ENCODE measurements at regions not wholly inside any gene's neighbourhood (a gene's known extent, or its start where the extent isn't known, plus 50 kb on each side); places are given as distances from the start of the nearest gene placed in this dataset.

- H3K36me3 ChIP-seq: no peaks in the 10 kb centered on the region
- H3K4me3 ChIP-seq (ENCODE audit: low read depth, low read length): no peak overlapping the region
- H3K27me3 ChIP-seq (ENCODE audit: insufficient read depth, low read depth, severe bottlenecking): no peaks in the 10 kb centered on the region
- H3K27ac ChIP-seq: no peak overlapping the region
- TF ChIP-seq CTCF (IDR thresholded peaks at IDR 0.05; ENCODE audit: low read depth, low read length): no peak
- no peaks in the 10 kb centered on the region for H3K9me3 ChIP-seq (ENCODE audit: severe bottlenecking)
- DNase-seq: no peak
Measured at GRCh38 chr6:22748681-22749080, 179.3 kb downstream of the HDGFL1 start.

- DNase-seq: no peak
- Histone ChIP-seq H3K27me3 (ENCODE audit: insufficient read depth, low read depth, severe bottlenecking) (no peaks in the 10 kb centered on the region), H3K27ac (no peak overlapping the region), H3K4me3 (ENCODE audit: low read depth, low read length) (no peak overlapping the region), H3K9me3 (ENCODE audit: severe bottlenecking) (no peaks in the 10 kb centered on the region), H3K36me3 (no peaks in the 10 kb centered on the region)
- TF ChIP-seq CTCF (IDR thresholded peaks at IDR 0.05; ENCODE audit: low read depth, low read length): no peak
Measured at GRCh38 chr6:22749696-22750095, 180.3 kb downstream of the HDGFL1 start.

- Histone ChIP-seq H3K27me3 (ENCODE audit: insufficient read depth, low read depth, severe bottlenecking) (no peaks in the 10 kb centered on the region), H3K4me3 (ENCODE audit: low read depth, low read length) (no peak overlapping the region), H3K27ac (no peak overlapping the region), H3K36me3 (no peaks in the 10 kb centered on the region), H3K9me3 (ENCODE audit: severe bottlenecking) (no peaks in the 10 kb centered on the region)
- no peak for TF ChIP-seq CTCF (IDR thresholded peaks at IDR 0.05; ENCODE audit: low read depth, low read length)
- no peak for DNase-seq
Measured at GRCh38 chr6:22751223-22751622, 181.9 kb downstream of the HDGFL1 start.

GRCh38 chr6:22752522-22752921 lies 183.2 kb downstream of the HDGFL1 start:
- H3K36me3 ChIP-seq: no peaks in the 10 kb centered on the region
- TF ChIP-seq CTCF (IDR thresholded peaks at IDR 0.05; ENCODE audit: low read depth, low read length): no peak
- H3K27me3 ChIP-seq (ENCODE audit: insufficient read depth, low read depth, severe bottlenecking): no peaks in the 10 kb centered on the region
- no peak overlapping the region for H3K27ac ChIP-seq
- no peaks in the 10 kb centered on the region for H3K9me3 ChIP-seq (ENCODE audit: severe bottlenecking)
- no peak overlapping the region for H3K4me3 ChIP-seq (ENCODE audit: low read depth, low read length)
- DNase-seq: no peak

GRCh38 chr6:22754061-22754460 lies 184.7 kb downstream of the HDGFL1 start:
- Histone ChIP-seq H3K27me3 (ENCODE audit: insufficient read depth, low read depth, severe bottlenecking) (no peaks in the 10 kb centered on the region), H3K9me3 (ENCODE audit: severe bottlenecking) (no peaks in the 10 kb centered on the region), H3K36me3 (no peaks in the 10 kb centered on the region), H3K4me3 (ENCODE audit: low read depth, low read length) (no peak overlapping the region), H3K27ac (no peak overlapping the region)
- no peak for TF ChIP-seq CTCF (IDR thresholded peaks at IDR 0.05; ENCODE audit: low read depth, low read length)
- DNase-seq: no peak

GRCh38 chr6:22755605-22756004 lies 186.2 kb downstream of the HDGFL1 start:
- no peak for TF ChIP-seq CTCF (IDR thresholded peaks at IDR 0.05; ENCODE audit: low read depth, low read length)
- Histone ChIP-seq H3K4me3 (ENCODE audit: low read depth, low read length) (no peak overlapping the region), H3K36me3 (no peaks in the 10 kb centered on the region), H3K27ac (no peak overlapping the region), H3K9me3 (ENCODE audit: severe bottlenecking) (no peaks in the 10 kb centered on the region), H3K27me3 (ENCODE audit: insufficient read depth, low read depth, severe bottlenecking) (no peaks in the 10 kb centered on the region)
- no peak for DNase-seq
